ENCODE measurements at regions not wholly inside any gene's neighbourhood (a gene's known extent, or its start where the extent isn't known, plus 50 kb on each side); places are given as distances from the start of the nearest gene placed in this dataset.

- TF ChIP-seq CTCF (conservative IDR thresholded peaks at IDR 0.05) (no peak), ZFX (IDR thresholded peaks at IDR 0.05) (no peak)
Observed at GRCh38 chr3:168973206-168973605, 690.3 kb downstream of the MECOM start.
